H54 (cell line): ENCODE measurements at regions not wholly inside any gene's neighbourhood (a gene's known extent, or its start where the extent isn't known, plus 50 kb on each side); places are given as distances from the start of the nearest gene placed in this dataset.
"Not testable (repeated sequence)": the region's sequence is repeated elsewhere in the genome, so short reads cannot be mapped to it uniquely, and the experiment has no call there.

Experiments
- DNase-seq: peaks from one replicate; pipeline ENCODE4 v3.0.0; 2011; ENCODE audit warnings: low spot score, mixed read lengths; ENCODE audit not compliant: insufficient read length
- FAIRE-seq: peaks from 3 replicates; lab custom pipeline; 2011; peaks lifted over from hg19 to GRCh38; lab: Jason Lieb, UNC
- POLR2A ChIP-seq: IDR thresholded peaks from 2 replicates; pipeline ENCODE4 v1.6.1; 2011; ENCODE audit warnings: low read depth, mild to moderate bottlenecking, low read length

- DNase-seq (no peak), FAIRE-seq (no peak)
- TF ChIP-seq POLR2A, result no peak
Observed at GRCh38 chrX:124690495-124690894, 344.1 kb downstream of the SH2D1A start.

GRCh38 chrX:124699876-124700275 lies 353.5 kb downstream of the SH2D1A start:
- no peak for TF ChIP-seq POLR2A
- DNase-seq, result no peak
- no peak for FAIRE-seq

GRCh38 chrX:124717537-124717936 lies 371.2 kb downstream of the SH2D1A start:
- DNase-seq (no peak), FAIRE-seq (no peak)
- no peak for TF ChIP-seq POLR2A

GRCh38 chrX:124719060-124719459 lies 372.7 kb downstream of the SH2D1A start:
- TF ChIP-seq POLR2A, result no peak
- DNase-seq (no peak), FAIRE-seq (no peak)

- no peak for FAIRE-seq
- TF ChIP-seq POLR2A, result no peak
- no peak for DNase-seq
Observed at GRCh38 chrX:124720532-124720931, 374.2 kb downstream of the SH2D1A start.

GRCh38 chrX:124725502-124725901 lies 379.1 kb downstream of the SH2D1A start:
- FAIRE-seq (no peak), DNase-seq (no peak)
- TF ChIP-seq POLR2A, result no peak

GRCh38 chrX:124726292-124726691 lies 379.9 kb downstream of the SH2D1A start:
- TF ChIP-seq POLR2A, result no peak
- DNase-seq (no peak), FAIRE-seq (no peak)

GRCh38 chrX:124726881-124727280 lies 380.5 kb downstream of the SH2D1A start:
- no peak for TF ChIP-seq POLR2A
- FAIRE-seq (no peak), DNase-seq (no peak)

GRCh38 chrX:124736553-124737270 lies 390.3 kb downstream of the SH2D1A start:
- FAIRE-seq, result no peak
- no peak for DNase-seq
- TF ChIP-seq POLR2A, result no peak

- no peak for DNase-seq
- no peak for TF ChIP-seq POLR2A
- FAIRE-seq, result no peak
Observed at GRCh38 chrX:124737771-124738170, 391.4 kb downstream of the SH2D1A start.

GRCh38 chrX:124747295-124747694 lies 400.9 kb downstream of the SH2D1A start:
- FAIRE-seq (no peak), DNase-seq (no peak)
- no peak for TF ChIP-seq POLR2A

- TF ChIP-seq POLR2A, result no peak
- FAIRE-seq, result no peak
Observed at GRCh38 chrX:124764354-124764753, 418.0 kb downstream of the SH2D1A start.

GRCh38 chrX:124769166-124769565 lies 422.8 kb downstream of the SH2D1A start:
- no peak for FAIRE-seq
- no peak for TF ChIP-seq POLR2A

More at GRCh38 chrX:124764354-124764753, 418.0 kb downstream of the SH2D1A start:
- DNase-seq, result no peak

GRCh38 chrX:124771292-124771691 lies 424.9 kb downstream of the SH2D1A start:
- TF ChIP-seq POLR2A, result no peak
- DNase-seq, result no peak
- no peak for FAIRE-seq

More at GRCh38 chrX:124769166-124769565, 422.8 kb downstream of the SH2D1A start:
- no peak for DNase-seq

- not testable (repeated sequence) for DNase-seq, FAIRE-seq
Observed at GRCh38 chrX:124788253-124788652, 441.9 kb downstream of the SH2D1A start.

GRCh38 chrX:124789874-124790273 lies 443.5 kb downstream of the SH2D1A start:
- not testable (repeated sequence) for FAIRE-seq, DNase-seq
